ENCODE measurements at regions not wholly inside any gene's neighbourhood (a gene's known extent, or its start where the extent isn't known, plus 50 kb on each side); places are given as distances from the start of the nearest gene placed in this dataset.

DNA sequence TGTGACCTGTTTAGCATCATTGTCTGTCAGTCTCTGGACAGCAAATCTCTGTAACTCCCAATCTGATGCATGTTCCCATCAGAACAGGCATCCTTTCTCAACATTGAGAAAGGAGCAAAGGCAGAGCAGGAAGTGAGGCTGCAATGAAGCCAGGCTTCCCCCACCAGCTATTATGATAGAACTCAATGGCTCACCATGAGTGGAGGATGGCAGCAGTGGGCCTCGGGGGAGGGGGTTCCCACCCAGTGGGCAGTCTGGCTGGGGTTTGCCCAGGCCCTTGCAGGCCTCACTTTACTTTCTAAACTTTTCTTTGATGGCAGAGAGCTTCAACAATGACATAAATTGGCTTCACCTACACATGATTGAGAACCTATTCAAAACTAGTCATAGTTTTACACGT is 240.6 kb upstream of the CXCR4 start:
- no peaks in the 10 kb centered on the region for H3K36me3 ChIP-seq (ENCODE audit: control insufficient read depth, insufficient read depth, low read length)
- TF ChIP-seq, protein P1, sequence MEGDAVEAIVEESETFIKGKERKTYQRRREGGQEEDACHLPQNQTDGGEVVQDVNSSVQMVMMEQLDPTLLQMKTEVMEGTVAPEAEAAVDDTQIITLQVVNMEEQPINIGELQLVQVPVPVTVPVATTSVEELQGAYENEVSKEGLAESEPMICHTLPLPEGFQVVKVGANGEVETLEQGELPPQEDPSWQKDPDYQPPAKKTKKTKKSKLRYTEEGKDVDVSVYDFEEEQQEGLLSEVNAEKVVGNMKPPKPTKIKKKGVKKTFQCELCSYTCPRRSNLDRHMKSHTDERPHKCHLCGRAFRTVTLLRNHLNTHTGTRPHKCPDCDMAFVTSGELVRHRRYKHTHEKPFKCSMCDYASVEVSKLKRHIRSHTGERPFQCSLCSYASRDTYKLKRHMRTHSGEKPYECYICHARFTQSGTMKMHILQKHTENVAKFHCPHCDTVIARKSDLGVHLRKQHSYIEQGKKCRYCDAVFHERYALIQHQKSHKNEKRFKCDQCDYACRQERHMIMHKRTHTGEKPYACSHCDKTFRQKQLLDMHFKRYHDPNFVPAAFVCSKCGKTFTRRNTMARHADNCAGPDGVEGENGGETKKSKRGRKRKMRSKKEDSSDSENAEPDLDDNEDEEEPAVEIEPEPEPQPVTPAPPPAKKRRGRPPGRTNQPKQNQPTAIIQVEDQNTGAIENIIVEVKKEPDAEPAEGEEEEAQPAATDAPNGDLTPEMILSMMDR (IDR thresholded peaks at IDR 0.05; ENCODE audit: insufficient read depth, low read length, poor library complexity, severe bottlenecking), result no peak
- H3K4me3 ChIP-seq (ENCODE audit: low read depth, low read length), result no peak overlapping the region
- DNase-seq (ENCODE audit: low read depth), result no peak
- no peaks in the 10 kb centered on the region for H3K27me3 ChIP-seq (ENCODE audit: control insufficient read depth, insufficient read depth, low read length)

GRCh38 chr2:136357007-136357380 is 239.0 kb upstream of the CXCR4 start:
- TF ChIP-seq, protein P1 (IDR thresholded peaks at IDR 0.05; ENCODE audit: insufficient read depth, low read length, poor library complexity, severe bottlenecking), result no peak
- DNase-seq (ENCODE audit: low read depth), result no peak
- no peak overlapping the region for H3K4me3 ChIP-seq (ENCODE audit: low read depth, low read length)
- H3K36me3 ChIP-seq (ENCODE audit: control insufficient read depth, insufficient read depth, low read length), result no peaks in the 10 kb centered on the region
- no peaks in the 10 kb centered on the region for H3K27me3 ChIP-seq (ENCODE audit: control insufficient read depth, insufficient read depth, low read length)

DNA sequence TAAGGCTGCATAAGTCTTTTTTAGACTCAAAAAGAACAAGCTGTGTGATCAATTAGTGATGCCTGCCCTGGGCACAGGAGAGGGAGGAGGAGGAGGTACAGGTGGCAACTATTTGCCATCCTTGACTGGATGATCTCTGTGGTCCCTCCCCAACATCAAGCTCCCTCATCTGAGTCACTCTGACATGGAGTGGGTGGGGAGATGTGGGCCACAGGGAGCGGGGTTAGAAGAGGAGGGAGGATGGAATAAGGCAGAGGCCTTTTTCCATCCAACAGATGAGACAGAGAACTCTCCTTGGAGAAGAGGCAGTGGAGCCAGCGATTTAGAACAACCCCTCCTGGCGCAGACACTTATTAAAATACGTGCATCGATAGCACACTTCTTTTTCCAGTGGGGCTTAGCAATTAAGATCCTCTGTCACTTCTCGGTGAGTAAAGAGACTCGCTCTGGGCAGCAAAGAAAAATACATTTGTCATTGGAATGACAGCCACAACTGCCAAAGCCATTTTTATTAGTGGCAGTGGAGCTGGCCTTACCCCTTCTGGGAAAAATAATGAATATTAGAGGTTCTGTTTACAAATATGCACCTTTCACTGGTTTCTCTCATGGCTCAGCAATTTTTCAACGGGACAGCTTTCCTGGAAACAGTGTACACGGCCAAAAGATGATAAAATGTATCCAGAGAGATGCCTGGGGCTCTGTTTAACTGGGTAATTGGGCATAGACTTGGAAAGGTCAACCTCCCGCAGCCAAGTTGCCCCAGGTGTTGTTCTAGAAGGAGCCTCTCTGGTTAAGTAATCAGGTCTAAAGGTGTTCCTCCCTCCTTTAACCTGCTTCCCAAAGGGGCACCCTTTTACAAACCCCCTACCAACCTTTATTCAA is 238.4 kb upstream of the CXCR4 start:
- TF ChIP-seq, protein P1 (IDR thresholded peaks at IDR 0.05; ENCODE audit: insufficient read depth, low read length, poor library complexity, severe bottlenecking), result no peak
- H3K36me3 ChIP-seq (ENCODE audit: control insufficient read depth, insufficient read depth, low read length), result no peaks in the 10 kb centered on the region
- no peaks in the 10 kb centered on the region for H3K27me3 ChIP-seq (ENCODE audit: control insufficient read depth, insufficient read depth, low read length)
- DNase-seq (ENCODE audit: low read depth), result no peak
- no peak overlapping the region for H3K4me3 ChIP-seq (ENCODE audit: low read depth, low read length)

DNA sequence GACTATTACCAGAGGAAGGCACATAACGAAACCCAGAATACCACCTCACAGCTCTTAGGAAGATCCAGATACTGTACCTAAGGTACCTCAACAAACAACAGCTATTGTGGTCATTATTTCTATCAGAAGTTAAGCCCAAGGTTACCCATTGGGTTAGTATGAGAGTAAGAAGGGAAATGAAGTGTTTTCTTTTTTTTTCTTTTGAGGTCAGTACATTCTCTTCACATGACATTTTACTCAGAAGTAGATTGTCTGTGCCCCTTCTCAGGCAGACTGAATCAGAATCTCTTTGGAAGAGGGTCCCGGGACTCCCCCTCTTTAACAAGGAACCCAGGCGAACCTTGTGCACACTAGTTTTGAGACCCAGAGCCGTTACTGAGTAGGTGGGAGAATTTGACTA is 233.7 kb upstream of the CXCR4 start:
- Histone ChIP-seq H3K27me3 (ENCODE audit: control insufficient read depth, insufficient read depth, low read length) (no peaks in the 10 kb centered on the region), H3K36me3 (ENCODE audit: control insufficient read depth, insufficient read depth, low read length) (no peaks in the 10 kb centered on the region), H3K4me3 (ENCODE audit: low read depth, low read length) (no peak overlapping the region)
- no peak for DNase-seq (ENCODE audit: low read depth)
- TF ChIP-seq, protein P1 (IDR thresholded peaks at IDR 0.05; ENCODE audit: insufficient read depth, low read length, poor library complexity, severe bottlenecking), result no peak

DNA sequence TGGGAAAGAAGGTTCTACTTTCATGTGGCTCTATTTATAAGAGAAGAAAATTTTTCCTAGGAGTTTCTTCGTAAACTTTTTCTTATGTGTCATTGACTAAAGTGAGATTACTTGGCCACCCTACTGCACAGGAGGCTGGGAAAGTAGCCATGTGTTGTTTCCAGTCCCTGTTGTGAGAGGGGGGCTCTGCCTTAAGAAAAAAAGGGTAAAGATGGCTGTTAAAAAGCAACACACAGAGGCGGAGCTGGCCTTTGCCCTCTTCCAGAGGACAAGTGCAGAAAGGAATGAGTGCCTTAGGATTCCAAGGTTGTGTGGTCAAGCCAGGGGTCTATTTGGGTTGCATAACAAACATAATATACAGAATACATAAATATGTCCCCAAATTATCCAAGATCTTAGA is 230.0 kb upstream of the CXCR4 start:
- no peaks in the 10 kb centered on the region for H3K36me3 ChIP-seq (ENCODE audit: control insufficient read depth, insufficient read depth, low read length)
- H3K4me3 ChIP-seq (ENCODE audit: low read depth, low read length), result no peak overlapping the region
- H3K27me3 ChIP-seq (ENCODE audit: control insufficient read depth, insufficient read depth, low read length), result no peaks in the 10 kb centered on the region
- TF ChIP-seq, protein P1 (IDR thresholded peaks at IDR 0.05; ENCODE audit: insufficient read depth, low read length, poor library complexity, severe bottlenecking), result no peak
- no peak for DNase-seq (ENCODE audit: low read depth)

DNA sequence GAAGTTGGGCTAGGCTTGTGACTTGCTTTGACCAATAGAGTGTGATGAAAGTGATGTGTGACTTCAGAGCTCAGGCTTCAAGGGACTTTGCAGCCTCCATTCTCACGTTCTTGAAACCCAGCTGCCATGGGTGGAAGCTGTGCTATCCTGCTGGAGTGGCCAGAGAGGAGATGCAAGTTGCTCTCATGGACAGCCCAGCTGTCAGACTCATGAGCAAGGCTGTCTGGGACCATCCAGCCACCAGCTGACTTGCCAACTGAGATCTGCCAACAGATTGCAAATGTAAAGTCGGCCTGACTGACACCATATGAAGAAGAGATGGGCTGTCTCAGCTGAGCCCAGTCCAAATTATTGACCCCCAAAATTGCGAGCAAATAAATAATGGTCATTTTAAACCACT is 226.4 kb upstream of the CXCR4 start:
- TF ChIP-seq, protein P1 (IDR thresholded peaks at IDR 0.05; ENCODE audit: insufficient read depth, low read length, poor library complexity, severe bottlenecking), result no peak
- no peak for DNase-seq (ENCODE audit: low read depth)
- Histone ChIP-seq H3K27me3 (ENCODE audit: control insufficient read depth, insufficient read depth, low read length) (no peaks in the 10 kb centered on the region), H3K36me3 (ENCODE audit: control insufficient read depth, insufficient read depth, low read length) (no peaks in the 10 kb centered on the region), H3K4me3 (ENCODE audit: low read depth, low read length) (no peak overlapping the region)

Measured in kidney epithelial cell (primary cell).